GM06990 (cell line): ENCODE measurements at regions not wholly inside any gene's neighbourhood (a gene's known extent, or its start where the extent isn't known, plus 50 kb on each side); places are given as distances from the start of the nearest gene placed in this dataset.

Experiments used
- DNase-seq: peaks from one replicate; pipeline ENCODE4 v3.0.0-alpha.2; 2011; ENCODE audit not compliant: insufficient read length; ENCODE audit errors: extremely low read depth
- H3K27me3 ChIP-seq: replicated peaks from 2 replicates; pipeline ENCODE4 v1.6.0; 2011; ENCODE audit warnings: low read length; ENCODE audit not compliant: control insufficient read depth, insufficient read depth
- H3K36me3 ChIP-seq: 2 replicates; pipeline ENCODE4 v1.5.1; 2011; ENCODE audit warnings: low read length; ENCODE audit not compliant: control insufficient read depth, insufficient read depth
- H3K4me3 ChIP-seq: replicated peaks from 2 replicates; pipeline ENCODE4 v1.5.1; 2011; ENCODE audit warnings: low read depth, mild to moderate bottlenecking, control low read depth, low read length
- CTCF ChIP-seq: IDR thresholded peaks from 2 replicates; pipeline ENCODE4 v1.5.1; 2011; ENCODE audit warnings: low read length, control low read depth, mild to moderate bottlenecking, inconsistent platforms; ENCODE audit not compliant: insufficient read depth, poor library complexity, severe bottlenecking

GRCh38 chrX:85503258-85504158 is 124.0 kb upstream of the POF1B start:
- H3K4me3 ChIP-seq: no peak overlapping the region
- H3K36me3 ChIP-seq: no peaks in the 10 kb centered on the region
- DNase-seq: no peak
- no peak for TF ChIP-seq CTCF
- no peaks in the 10 kb centered on the region for H3K27me3 ChIP-seq

GRCh38 chrX:85501349-85501748 is 121.9 kb upstream of the POF1B start:
- no peaks in the 10 kb centered on the region for H3K27me3 ChIP-seq
- H3K36me3 ChIP-seq: no peaks in the 10 kb centered on the region
- DNase-seq: no peak
- TF ChIP-seq CTCF: no peak
- H3K4me3 ChIP-seq: no peak overlapping the region

- TF ChIP-seq CTCF: no peak
- H3K27me3 ChIP-seq: no peaks in the 10 kb centered on the region
- no peak for DNase-seq
- H3K36me3 ChIP-seq: no peaks in the 10 kb centered on the region
- H3K4me3 ChIP-seq: no peak overlapping the region
Observed at GRCh38 chrX:85499400-85499799, 119.9 kb upstream of the POF1B start.

- Histone ChIP-seq H3K4me3 (no peak overlapping the region), H3K27me3 (no peaks in the 10 kb centered on the region), H3K36me3 (no peaks in the 10 kb centered on the region)
- DNase-seq: no peak
- TF ChIP-seq CTCF: no peak
Observed at GRCh38 chrX:85493821-85494220, 114.4 kb upstream of the POF1B start.

GRCh38 chrX:85454295-85454694 is 74.8 kb upstream of the POF1B start:
- H3K36me3 ChIP-seq: no peaks in the 10 kb centered on the region
- no peak for TF ChIP-seq CTCF
- no peak overlapping the region for H3K4me3 ChIP-seq
- DNase-seq: no peak
- H3K27me3 ChIP-seq: no peaks in the 10 kb centered on the region
